GM18507 (cell line): ENCODE measurements at regions not wholly inside any gene's neighbourhood (a gene's known extent, or its start where the extent isn't known, plus 50 kb on each side); places are given as distances from the start of the nearest gene placed in this dataset.

Experiments used
- DNase-seq: peaks from one replicate; pipeline ENCODE4 v3.0.0; 2011; ENCODE audit warnings: low read depth; ENCODE audit not compliant: insufficient read length; ENCODE audit errors: extremely low spot score
- FAIRE-seq: peaks from 2 replicates; lab custom pipeline; 2011; peaks lifted over from hg19 to GRCh38; lab: Jason Lieb, UNC

- FAIRE-seq (no peak), DNase-seq (no peak)
Observed at GRCh38 chr1:2865000-2865399, 63.5 kb upstream of the TTC34 start.

- no peak for FAIRE-seq
- no peak for DNase-seq
Observed at GRCh38 chr1:2865571-2866421, 64.3 kb upstream of the TTC34 start.

- FAIRE-seq (no peak), DNase-seq (no peak)
Observed at GRCh38 chr1:2866422-2867086, 65.1 kb upstream of the TTC34 start.

DNA sequence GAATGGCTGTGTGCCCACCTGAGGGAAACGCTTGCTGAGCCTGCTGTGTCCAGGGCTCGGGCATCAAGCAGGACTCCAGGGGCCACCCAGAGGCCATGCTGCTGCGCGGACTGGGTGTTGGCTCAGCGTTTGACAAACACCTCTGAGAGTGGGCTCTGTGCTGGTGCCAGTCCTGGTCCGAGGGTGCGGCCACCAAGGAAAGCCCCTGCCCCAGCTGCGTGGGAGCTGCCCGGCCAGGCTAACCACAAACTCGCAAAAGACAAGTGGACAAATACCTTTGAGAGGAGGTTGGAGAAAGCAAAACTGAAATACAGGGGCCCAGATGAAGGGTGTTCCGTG lies 65.6 kb upstream of the TTC34 start:
- DNase-seq (no peak), FAIRE-seq (no peak)

DNA sequence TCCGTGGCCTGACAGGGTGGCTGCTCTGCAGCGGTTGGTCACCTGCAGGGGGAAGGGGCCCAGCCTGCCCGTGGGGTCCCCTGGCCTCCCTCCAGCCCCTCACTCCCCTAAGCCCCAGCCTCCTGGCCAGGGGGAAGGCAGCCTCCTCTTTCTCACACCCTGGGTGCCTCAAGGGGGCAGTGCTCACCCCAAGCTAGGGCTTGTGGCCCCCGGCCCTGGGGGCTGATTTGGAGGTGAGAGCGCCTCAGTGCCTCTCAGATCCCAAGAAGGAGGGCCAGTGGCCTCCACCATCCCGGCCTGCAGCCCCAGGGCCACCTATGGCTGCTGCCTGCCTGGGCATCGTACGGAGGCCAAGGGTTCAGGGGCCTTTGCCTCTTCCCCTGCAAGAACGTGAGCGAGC lies 66.4 kb upstream of the TTC34 start:
- no peak for FAIRE-seq

GRCh38 chr1:2868571-2869195 lies 67.2 kb upstream of the TTC34 start:
- no peak for DNase-seq
- no peak for FAIRE-seq

More for the DNA sequence above, 66.4 kb upstream of the TTC34 start:
- DNase-seq = no peak

GRCh38 chr1:2871246-2871815 lies 69.8 kb upstream of the TTC34 start:
- FAIRE-seq = no peak
- no peak for DNase-seq

GRCh38 chr1:2874207-2874606 lies 72.7 kb upstream of the TTC34 start:
- no peak for FAIRE-seq
- no peak for DNase-seq

- no peak for DNase-seq
- no peak for FAIRE-seq
Observed at GRCh38 chr1:2874607-2875480, 73.4 kb upstream of the TTC34 start.

GRCh38 chr1:2875707-2876561 lies 74.4 kb upstream of the TTC34 start:
- no peak for FAIRE-seq
- no peak for DNase-seq

GRCh38 chr1:2876846-2877245 lies 75.4 kb upstream of the TTC34 start:
- no peak for FAIRE-seq

DNA sequence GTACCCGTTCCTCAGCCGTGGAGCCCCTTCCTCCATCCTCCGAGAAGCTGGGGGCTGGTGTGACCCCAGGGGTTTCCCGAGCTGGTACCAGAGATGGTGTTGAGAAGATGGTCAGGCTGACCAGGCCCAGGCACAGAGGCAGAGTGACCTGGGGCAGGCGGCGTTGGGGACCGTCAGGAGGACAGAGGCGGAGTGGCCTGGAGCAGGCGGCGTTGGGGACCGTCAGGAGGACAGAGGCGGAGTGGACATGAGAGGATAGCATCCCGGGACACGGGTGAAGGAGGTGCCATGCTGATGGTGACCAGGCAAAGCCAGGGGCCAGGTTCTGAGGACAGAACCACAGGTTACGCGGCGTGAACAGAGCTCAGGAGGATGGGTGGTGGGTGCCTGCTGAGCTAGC lies 75.9 kb upstream of the TTC34 start:
- FAIRE-seq (no peak), DNase-seq (no peak)

More at GRCh38 chr1:2876846-2877245, 75.4 kb upstream of the TTC34 start:
- no peak for DNase-seq

DNA sequence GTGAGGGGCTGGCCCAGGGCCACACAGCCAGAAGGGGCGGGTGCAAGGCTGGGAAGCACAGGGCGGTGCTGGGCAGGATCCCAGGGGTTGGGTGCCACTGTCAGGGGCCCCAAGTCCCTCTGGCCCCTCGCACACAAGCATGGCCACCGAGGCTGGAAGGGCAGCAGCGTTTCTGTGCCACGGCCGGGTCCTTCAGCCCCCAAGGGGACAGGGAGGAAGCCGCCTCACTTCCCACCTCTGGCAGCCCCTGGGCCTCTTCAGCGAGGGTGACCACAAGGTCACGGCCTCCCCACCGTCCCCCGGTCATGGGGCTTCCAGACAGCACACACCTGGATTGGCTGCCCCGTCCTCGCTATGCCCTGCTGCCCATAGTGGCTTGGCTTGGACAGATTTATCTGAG lies 77.1 kb upstream of the TTC34 start:
- no peak for DNase-seq
- FAIRE-seq = no peak

DNA sequence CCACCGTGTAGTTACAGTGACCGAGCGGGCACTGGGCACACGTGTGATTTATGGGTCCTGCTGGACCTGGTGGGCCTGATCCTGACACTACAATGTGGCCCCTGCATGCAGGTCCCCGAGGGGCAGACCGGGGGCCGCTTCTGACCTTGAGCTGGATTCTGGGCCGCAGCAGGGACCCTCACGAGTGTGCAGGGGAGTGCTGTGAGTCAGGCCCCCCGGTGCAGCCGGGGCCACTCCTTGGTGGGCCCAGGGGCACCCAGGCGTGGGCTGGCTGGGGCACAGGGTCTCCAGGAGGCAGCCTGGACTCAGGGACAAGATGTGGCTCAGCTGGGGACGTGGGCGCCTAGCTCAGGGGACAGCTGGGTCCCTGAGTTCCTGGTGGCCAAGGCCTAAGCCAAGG lies 77.5 kb upstream of the TTC34 start:
- FAIRE-seq (no peak), DNase-seq (no peak)

GRCh38 chr1:2879591-2879990 lies 78.1 kb upstream of the TTC34 start:
- FAIRE-seq = no peak
- no peak for DNase-seq

DNA sequence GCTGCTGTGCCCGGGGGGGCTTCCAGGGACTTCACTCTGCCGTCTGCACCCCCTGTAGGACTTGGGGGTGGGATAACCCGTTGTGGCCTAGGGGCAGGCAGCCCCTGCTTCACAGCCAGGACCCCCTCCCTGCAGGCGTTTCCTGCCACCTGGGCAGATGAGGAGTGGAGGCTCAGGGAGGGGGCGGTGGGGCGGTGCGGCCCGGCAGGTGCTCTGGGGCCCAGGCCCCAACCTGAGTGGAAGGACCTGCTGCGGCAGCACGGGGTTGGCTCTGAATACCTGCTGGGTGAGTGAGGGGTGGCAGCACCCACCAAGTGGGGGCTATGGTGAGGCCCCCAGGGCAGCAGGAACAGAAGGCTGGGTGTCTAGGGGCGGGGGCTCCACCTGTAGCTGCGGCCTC lies 78.6 kb upstream of the TTC34 start:
- DNase-seq (no peak), FAIRE-seq (no peak)

DNA sequence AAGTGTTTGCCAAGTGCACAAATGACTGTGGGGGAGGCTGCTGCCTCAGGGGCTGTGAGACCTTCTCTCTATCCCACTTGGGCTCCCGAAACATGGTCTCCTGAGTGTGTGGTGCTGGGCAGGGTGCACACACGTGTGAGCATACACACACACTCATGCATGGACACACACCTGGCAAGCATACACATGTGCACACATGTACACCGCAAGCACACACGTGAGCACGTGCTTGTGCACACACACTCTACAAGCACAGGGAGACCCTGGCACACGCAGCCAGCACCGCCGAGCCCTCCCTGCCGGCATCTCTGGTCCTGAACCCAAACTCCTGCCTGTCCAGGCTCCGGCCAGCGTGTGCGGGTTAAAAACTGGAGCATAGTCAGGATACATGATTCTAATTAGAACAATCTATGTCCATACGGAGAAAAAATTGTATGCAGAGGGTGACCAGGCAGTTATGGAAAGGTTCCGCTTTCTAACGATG lies 79.4 kb upstream of the TTC34 start:
- FAIRE-seq (no peak), DNase-seq (no peak)

DNA sequence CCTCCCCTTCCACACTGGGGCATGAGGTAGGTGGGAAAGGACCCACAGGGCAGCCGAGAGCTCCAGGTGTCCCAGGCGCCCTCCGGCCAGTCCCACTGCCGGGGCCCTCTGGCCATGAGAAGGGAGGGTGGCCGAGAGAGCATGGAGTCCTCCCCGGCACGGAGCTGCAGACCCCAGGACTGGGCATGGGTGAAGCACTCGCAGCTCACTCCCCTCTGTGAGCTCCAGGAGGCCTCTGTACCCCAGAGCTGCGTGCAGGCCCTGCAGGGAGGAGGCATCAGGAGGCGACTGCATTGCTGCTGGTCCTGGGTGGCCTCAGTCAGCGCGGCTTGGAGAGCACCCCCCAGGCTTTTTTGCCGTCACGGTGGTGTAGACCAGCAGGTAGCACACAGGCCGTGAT lies 80.1 kb upstream of the TTC34 start:
- FAIRE-seq = no peak
- no peak for DNase-seq
